WTC11 (cell line): ENCODE measurements at regions not wholly inside any gene's neighbourhood (a gene's known extent, or its start where the extent isn't known, plus 50 kb on each side); places are given as distances from the start of the nearest gene placed in this dataset.

ENCODE experiments used
- ELF4 ChIP-seq: sonication (generic); formaldehyde crosslinking; IDR thresholded peaks from 2 replicates; pipeline ENCODE4 v1.8.1; 2022; ENCODE audit warnings: low read depth, mild to moderate bottlenecking, moderate library complexity, missing genetic modification reagents
- FOXK1 ChIP-seq: sonication (generic); formaldehyde crosslinking; IDR thresholded peaks from 2 replicates; pipeline ENCODE4 v1.8.0; 2022; ENCODE audit warnings: mild to moderate bottlenecking, moderate library complexity, missing genetic modification reagents
- NR1H2 ChIP-seq: sonication (generic); formaldehyde crosslinking; IDR thresholded peaks from 2 replicates; pipeline ENCODE4 v1.9.0; 2021; ENCODE audit warnings: mild to moderate bottlenecking, moderate library complexity, missing genetic modification reagents
- TF ChIP-seq, protein P1 (sequence below): sonication (generic); formaldehyde crosslinking; IDR thresholded peaks from 2 replicates; pipeline ENCODE4 v1.8.1; 2022; ENCODE audit warnings: low read depth, mild to moderate bottlenecking, moderate library complexity, missing genetic modification reagents, borderline replicate concordance
- TF ChIP-seq, protein P2 (sequence below): fragments of 200-600 bp; IDR thresholded peaks from 2 replicates; pipeline ENCODE4 v1.8.0; 2022; ENCODE audit warnings: antibody characterized with exemption
- TF ChIP-seq, protein P3 (sequence below): sonication (generic); formaldehyde crosslinking; IDR thresholded peaks from 2 replicates; pipeline ENCODE4 v1.8.1; 2022; ENCODE audit warnings: mild to moderate bottlenecking, moderate library complexity, missing genetic modification reagents
- TF ChIP-seq, protein P4 (sequence below): sonication (generic); formaldehyde crosslinking; IDR thresholded peaks from 2 replicates; pipeline ENCODE4 v1.8.0; 2022; ENCODE audit warnings: mild to moderate bottlenecking, missing genetic modification reagents
- TF ChIP-seq, protein P5 (sequence below): sonication (generic); formaldehyde crosslinking; IDR thresholded peaks from 2 replicates; pipeline ENCODE4 v1.8.1; 2023; ENCODE audit warnings: mild to moderate bottlenecking, missing genetic modification reagents

DNA sequence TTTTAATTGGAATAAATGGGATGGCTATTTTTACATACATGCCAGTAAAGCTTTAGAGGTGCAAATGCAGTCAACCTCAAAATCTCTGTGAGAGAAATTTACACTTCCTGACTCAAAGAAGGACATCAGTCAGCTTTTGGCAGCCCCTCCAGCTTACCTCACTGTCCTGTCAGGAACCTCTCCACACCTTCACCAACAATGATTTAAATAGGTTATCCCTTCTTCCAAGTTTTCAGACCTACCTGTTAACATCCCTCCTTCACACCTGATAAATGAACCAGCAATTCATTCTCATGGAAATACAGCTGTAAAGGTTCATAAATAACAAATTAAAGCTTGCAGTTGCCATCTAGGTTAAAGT lies 286.1 kb downstream of the SHOX2 start:
- TF ChIP-seq, protein P1, sequence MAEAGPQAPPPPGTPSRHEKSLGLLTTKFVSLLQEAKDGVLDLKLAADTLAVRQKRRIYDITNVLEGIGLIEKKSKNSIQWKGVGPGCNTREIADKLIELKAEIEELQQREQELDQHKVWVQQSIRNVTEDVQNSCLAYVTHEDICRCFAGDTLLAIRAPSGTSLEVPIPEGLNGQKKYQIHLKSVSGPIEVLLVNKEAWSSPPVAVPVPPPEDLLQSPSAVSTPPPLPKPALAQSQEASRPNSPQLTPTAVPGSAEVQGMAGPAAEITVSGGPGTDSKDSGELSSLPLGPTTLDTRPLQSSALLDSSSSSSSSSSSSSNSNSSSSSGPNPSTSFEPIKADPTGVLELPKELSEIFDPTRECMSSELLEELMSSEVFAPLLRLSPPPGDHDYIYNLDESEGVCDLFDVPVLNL (CRISPR knock-in tag), result no peak
- no peak for TF ChIP-seq ELF4 (CRISPR knock-in tag)
- TF ChIP-seq, protein P2, sequence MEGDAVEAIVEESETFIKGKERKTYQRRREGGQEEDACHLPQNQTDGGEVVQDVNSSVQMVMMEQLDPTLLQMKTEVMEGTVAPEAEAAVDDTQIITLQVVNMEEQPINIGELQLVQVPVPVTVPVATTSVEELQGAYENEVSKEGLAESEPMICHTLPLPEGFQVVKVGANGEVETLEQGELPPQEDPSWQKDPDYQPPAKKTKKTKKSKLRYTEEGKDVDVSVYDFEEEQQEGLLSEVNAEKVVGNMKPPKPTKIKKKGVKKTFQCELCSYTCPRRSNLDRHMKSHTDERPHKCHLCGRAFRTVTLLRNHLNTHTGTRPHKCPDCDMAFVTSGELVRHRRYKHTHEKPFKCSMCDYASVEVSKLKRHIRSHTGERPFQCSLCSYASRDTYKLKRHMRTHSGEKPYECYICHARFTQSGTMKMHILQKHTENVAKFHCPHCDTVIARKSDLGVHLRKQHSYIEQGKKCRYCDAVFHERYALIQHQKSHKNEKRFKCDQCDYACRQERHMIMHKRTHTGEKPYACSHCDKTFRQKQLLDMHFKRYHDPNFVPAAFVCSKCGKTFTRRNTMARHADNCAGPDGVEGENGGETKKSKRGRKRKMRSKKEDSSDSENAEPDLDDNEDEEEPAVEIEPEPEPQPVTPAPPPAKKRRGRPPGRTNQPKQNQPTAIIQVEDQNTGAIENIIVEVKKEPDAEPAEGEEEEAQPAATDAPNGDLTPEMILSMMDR, result no peak
- TF ChIP-seq FOXK1 (CRISPR knock-in tag), result no peak
- TF ChIP-seq, protein P3, sequence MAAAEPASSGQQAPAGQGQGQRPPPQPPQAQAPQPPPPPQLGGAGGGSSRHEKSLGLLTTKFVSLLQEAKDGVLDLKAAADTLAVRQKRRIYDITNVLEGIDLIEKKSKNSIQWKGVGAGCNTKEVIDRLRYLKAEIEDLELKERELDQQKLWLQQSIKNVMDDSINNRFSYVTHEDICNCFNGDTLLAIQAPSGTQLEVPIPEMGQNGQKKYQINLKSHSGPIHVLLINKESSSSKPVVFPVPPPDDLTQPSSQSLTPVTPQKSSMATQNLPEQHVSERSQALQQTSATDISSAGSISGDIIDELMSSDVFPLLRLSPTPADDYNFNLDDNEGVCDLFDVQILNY, result no peak
- TF ChIP-seq, protein P4, sequence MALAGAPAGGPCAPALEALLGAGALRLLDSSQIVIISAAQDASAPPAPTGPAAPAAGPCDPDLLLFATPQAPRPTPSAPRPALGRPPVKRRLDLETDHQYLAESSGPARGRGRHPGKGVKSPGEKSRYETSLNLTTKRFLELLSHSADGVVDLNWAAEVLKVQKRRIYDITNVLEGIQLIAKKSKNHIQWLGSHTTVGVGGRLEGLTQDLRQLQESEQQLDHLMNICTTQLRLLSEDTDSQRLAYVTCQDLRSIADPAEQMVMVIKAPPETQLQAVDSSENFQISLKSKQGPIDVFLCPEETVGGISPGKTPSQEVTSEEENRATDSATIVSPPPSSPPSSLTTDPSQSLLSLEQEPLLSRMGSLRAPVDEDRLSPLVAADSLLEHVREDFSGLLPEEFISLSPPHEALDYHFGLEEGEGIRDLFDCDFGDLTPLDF, result no peak
- TF ChIP-seq NR1H2 (CRISPR knock-in tag), result no peak
- TF ChIP-seq, protein P5, sequence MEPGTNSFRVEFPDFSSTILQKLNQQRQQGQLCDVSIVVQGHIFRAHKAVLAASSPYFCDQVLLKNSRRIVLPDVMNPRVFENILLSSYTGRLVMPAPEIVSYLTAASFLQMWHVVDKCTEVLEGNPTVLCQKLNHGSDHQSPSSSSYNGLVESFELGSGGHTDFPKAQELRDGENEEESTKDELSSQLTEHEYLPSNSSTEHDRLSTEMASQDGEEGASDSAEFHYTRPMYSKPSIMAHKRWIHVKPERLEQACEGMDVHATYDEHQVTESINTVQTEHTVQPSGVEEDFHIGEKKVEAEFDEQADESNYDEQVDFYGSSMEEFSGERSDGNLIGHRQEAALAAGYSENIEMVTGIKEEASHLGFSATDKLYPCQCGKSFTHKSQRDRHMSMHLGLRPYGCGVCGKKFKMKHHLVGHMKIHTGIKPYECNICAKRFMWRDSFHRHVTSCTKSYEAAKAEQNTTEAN (CRISPR knock-in tag), result no peak
